Sigmoid colon (tissue), 4 donors: ENCODE measurements at regions not wholly inside any gene's neighbourhood (a gene's known extent, or its start where the extent isn't known, plus 50 kb on each side); places are given as distances from the start of the nearest gene placed in this dataset.

Source experiments
- EP300 ChIP-seq, 4 donors: sonication (generic); formaldehyde crosslinking; IDR thresholded peaks; one replicate each; pipeline ENCODE4 v1.6.1; 2017; ENCODE audit warnings: antibody characterized with exemption in 4 of 4
- POLR2A ChIP-seq, 2 donors: fragments of 450-650 bp; IDR thresholded peaks; one replicate each; pipeline ENCODE4 v1.6.1; 2016; ENCODE audit warnings: antibody characterized with exemption in 2 of 2, mild to moderate bottlenecking in 2 of 2, moderate library complexity in 2 of 2
- POLR2AphosphoS5 ChIP-seq, 4 donors: sonication (generic); formaldehyde crosslinking; IDR thresholded peaks; one replicate each; pipeline ENCODE4 v1.6.1; 2017; ENCODE audit warnings: antibody characterized with exemption in 4 of 4
- TF ChIP-seq, protein P1 (sequence below), 4 experiments: fragments of 450-650 bp in 3 of 4; fragments of 200-600 bp in 1 of 4; IDR thresholded peaks; one replicate each; pipeline ENCODE4 v1.5.1; 2016 to 2019; ENCODE audit warnings: antibody characterized with exemption in 4 of 4, mild to moderate bottlenecking in 3 of 4, moderate library complexity in 2 of 4

DNA sequence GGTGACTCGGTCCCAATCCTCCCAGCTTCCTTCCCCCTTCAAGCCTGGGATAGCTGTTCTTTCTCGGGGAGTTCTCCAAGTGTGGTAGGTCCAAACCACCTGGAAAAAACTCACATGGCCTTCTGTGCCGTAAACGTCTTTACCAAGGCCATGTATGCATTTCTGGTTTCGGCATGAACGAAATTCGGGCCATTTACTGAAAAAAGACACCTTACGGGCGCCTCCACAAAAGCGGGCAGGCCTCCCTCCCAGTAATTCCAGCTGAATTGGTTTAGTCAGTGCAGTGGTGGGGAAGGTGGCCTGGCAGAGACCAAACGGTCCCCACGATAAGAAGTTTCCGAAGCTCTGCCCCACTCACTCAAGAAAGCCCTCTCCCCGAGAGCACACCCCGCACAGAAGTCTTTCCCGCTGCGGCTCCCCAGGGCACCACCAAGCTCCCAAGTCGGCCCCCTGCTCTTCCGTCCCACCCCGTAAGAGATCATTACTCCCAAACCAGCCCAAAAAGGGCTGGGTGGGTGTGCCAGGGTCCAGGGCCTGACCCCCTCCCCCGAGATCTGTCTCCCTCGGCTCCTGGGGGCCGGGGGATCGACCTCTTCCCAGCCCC lies 86.3 kb upstream of the MELK start:
- TF ChIP-seq POLR2A (IDR thresholded peaks at IDR 0.05) (no peak), POLR2AphosphoS5 (IDR thresholded peaks at IDR 0.05) (no peak), EP300 (IDR thresholded peaks at IDR 0.05) (no peak)
- TF ChIP-seq, protein P1, sequence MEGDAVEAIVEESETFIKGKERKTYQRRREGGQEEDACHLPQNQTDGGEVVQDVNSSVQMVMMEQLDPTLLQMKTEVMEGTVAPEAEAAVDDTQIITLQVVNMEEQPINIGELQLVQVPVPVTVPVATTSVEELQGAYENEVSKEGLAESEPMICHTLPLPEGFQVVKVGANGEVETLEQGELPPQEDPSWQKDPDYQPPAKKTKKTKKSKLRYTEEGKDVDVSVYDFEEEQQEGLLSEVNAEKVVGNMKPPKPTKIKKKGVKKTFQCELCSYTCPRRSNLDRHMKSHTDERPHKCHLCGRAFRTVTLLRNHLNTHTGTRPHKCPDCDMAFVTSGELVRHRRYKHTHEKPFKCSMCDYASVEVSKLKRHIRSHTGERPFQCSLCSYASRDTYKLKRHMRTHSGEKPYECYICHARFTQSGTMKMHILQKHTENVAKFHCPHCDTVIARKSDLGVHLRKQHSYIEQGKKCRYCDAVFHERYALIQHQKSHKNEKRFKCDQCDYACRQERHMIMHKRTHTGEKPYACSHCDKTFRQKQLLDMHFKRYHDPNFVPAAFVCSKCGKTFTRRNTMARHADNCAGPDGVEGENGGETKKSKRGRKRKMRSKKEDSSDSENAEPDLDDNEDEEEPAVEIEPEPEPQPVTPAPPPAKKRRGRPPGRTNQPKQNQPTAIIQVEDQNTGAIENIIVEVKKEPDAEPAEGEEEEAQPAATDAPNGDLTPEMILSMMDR (IDR thresholded peaks at IDR 0.05) = no peak
